Neural progenitor cell (in vitro differentiated cells): ENCODE measurements at regions not wholly inside any gene's neighbourhood (a gene's known extent, or its start where the extent isn't known, plus 50 kb on each side); places are given as distances from the start of the nearest gene placed in this dataset.

Experiments
- DNase-seq: peaks from one replicate; pipeline ENCODE4 v3.0.0-alpha.2; 2016; ENCODE audit warnings: low spot score
- H2AFZ ChIP-seq: fragments of 200-600 bp; sonication (generic); replicated peaks from 2 replicates; pipeline ENCODE4 v1.6.1; 2016; ENCODE audit warnings: antibody characterized with exemption
- H3F3A ChIP-seq: fragments of 200-600 bp; sonication (generic); 2 replicates; pipeline ENCODE4 v1.6.1; 2016; ENCODE audit warnings: antibody characterized with exemption, low read depth
- H3K27ac ChIP-seq: fragments of 200-600 bp; sonication (generic); 2 replicates; pipeline ENCODE4 v1.5.1; 2016; ENCODE audit warnings: mild to moderate bottlenecking
- H3K27me3 ChIP-seq: fragments of 200-600 bp; sonication (generic); 2 replicates; pipeline ENCODE4 v1.6.1; 2016; ENCODE audit warnings: mild to moderate bottlenecking, moderate library complexity
- H3K36me3 ChIP-seq: fragments of 200-600 bp; sonication (generic); 2 replicates; pipeline ENCODE4 v1.5.1; 2016
- H3K4me1 ChIP-seq: fragments of 200-600 bp; sonication (generic); 2 replicates; pipeline ENCODE4 v1.6.1; 2016; ENCODE audit warnings: mixed run types
- H3K4me2 ChIP-seq: fragments of 200-600 bp; sonication (generic); 2 replicates; pipeline ENCODE4 v1.6.1; 2016
- H3K4me3 ChIP-seq: fragments of 200-600 bp; sonication (generic); 2 replicates; pipeline ENCODE4 v1.5.1; 2016
- H3K79me2 ChIP-seq: fragments of 200-600 bp; sonication (generic); 2 replicates; pipeline ENCODE4 v1.6.1; 2016; ENCODE audit warnings: low read depth
- H3K9ac ChIP-seq: fragments of 200-600 bp; sonication (generic); 2 replicates; pipeline ENCODE4 v1.6.1; 2016
- H3K9me3 ChIP-seq: fragments of 200-600 bp; sonication (generic); 2 replicates; pipeline ENCODE4 v1.5.1; 2016; ENCODE audit warnings: low read depth
- H4K20me1 ChIP-seq: fragments of 200-600 bp; sonication (generic); 2 replicates; pipeline ENCODE4 v1.6.1; 2016; ENCODE audit warnings: low read depth
- H3K27ac Mint-ChIP-seq: 3 replicates; pipeline ENCODE4 v1.8.0; 2021; ENCODE audit warnings: mixed read lengths
- H3K27me3 Mint-ChIP-seq: 2 replicates; pipeline ENCODE4 v1.8.0; 2022; ENCODE audit warnings: low read depth, mild to moderate bottlenecking, inconsistent platforms, moderate library complexity, mixed read lengths; ENCODE audit not compliant: insufficient read depth
- H3K36me3 Mint-ChIP-seq: 3 replicates; pipeline ENCODE4 v1.8.0; 2021; ENCODE audit warnings: mixed read lengths
- H3K4me1 Mint-ChIP-seq: 3 replicates; pipeline ENCODE4 v1.8.0; 2021; ENCODE audit warnings: mixed read lengths
- H3K4me3 Mint-ChIP-seq: 3 replicates; pipeline ENCODE4 v1.8.0; 2021; ENCODE audit warnings: mild to moderate bottlenecking, moderate library complexity, mixed read lengths
- H3K9me3 Mint-ChIP-seq: 3 replicates; pipeline ENCODE4 v1.8.0; 2020; ENCODE audit warnings: mixed read lengths
- EZH2 ChIP-seq: fragments of 200-600 bp; sonication (generic); IDR thresholded peaks from 2 replicates; pipeline ENCODE4 v1.6.1; 2017; ENCODE audit warnings: antibody characterized with exemption, mild to moderate bottlenecking, moderate library complexity
- EZH2phosphoT487 ChIP-seq: fragments of 200-600 bp; sonication (generic); IDR thresholded peaks from 2 replicates; pipeline ENCODE4 v1.6.1; 2017; ENCODE audit warnings: antibody characterized with exemption
- TF ChIP-seq, protein P1 (sequence below): fragments of 200-600 bp; sonication (generic); IDR thresholded peaks from 2 replicates; pipeline ENCODE4 v1.5.1; 2017; ENCODE audit warnings: antibody characterized with exemption, mild to moderate bottlenecking

DNA sequence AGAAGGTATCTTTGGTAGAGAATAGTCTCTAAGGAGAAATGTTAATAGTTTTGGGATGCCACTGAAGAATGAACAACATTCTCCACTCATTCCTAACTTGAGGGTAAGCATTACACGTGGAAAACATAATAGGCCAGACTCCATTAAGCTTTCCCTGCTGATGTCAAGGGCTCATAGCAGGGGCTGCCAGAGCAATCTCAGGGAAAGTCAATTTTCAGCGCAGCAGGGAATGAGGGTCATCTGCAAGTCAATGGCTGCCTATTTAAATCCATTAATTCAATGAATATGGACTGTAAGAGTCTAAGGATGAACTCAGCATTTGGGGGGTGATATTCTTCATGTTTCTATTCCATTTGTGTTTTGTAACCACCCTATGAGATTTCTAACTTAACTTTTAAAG lies 144.2 kb upstream of the ARL4C start:
- no peak overlapping the region for H3K4me3 Mint-ChIP-seq
- Histone ChIP-seq H3K79me2 (no peaks in the 10 kb centered on the region), H3K4me1 (peaks cover 4% of the 10 kb centered on the region), H3K27me3 (no peaks in the 10 kb centered on the region), H3K9ac (no peak overlapping the region), H3K9me3 (peaks cover 10% of the 10 kb centered on the region), H3K4me2 (no peak overlapping the region), H2AFZ (no peak overlapping the region), H3K27ac (no peak overlapping the region), H4K20me1 (no peaks in the 10 kb centered on the region), H3K4me3 (no peak overlapping the region), H3K36me3 (no peaks in the 10 kb centered on the region), H3F3A (no peaks in the 10 kb centered on the region)
- H3K9me3 Mint-ChIP-seq = peaks cover 41% of the 10 kb centered on the region
- H3K27ac Mint-ChIP-seq = no peak overlapping the region
- no peaks in the 10 kb centered on the region for H3K27me3 Mint-ChIP-seq
- H3K4me1 Mint-ChIP-seq = peaks cover 8% of the 10 kb centered on the region
- TF ChIP-seq, protein P1, sequence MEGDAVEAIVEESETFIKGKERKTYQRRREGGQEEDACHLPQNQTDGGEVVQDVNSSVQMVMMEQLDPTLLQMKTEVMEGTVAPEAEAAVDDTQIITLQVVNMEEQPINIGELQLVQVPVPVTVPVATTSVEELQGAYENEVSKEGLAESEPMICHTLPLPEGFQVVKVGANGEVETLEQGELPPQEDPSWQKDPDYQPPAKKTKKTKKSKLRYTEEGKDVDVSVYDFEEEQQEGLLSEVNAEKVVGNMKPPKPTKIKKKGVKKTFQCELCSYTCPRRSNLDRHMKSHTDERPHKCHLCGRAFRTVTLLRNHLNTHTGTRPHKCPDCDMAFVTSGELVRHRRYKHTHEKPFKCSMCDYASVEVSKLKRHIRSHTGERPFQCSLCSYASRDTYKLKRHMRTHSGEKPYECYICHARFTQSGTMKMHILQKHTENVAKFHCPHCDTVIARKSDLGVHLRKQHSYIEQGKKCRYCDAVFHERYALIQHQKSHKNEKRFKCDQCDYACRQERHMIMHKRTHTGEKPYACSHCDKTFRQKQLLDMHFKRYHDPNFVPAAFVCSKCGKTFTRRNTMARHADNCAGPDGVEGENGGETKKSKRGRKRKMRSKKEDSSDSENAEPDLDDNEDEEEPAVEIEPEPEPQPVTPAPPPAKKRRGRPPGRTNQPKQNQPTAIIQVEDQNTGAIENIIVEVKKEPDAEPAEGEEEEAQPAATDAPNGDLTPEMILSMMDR = no peak
- TF ChIP-seq EZH2phosphoT487 (no peak), EZH2 (no peak)
- no peak for DNase-seq
- peaks cover 5% of the 10 kb centered on the region for H3K36me3 Mint-ChIP-seq

DNA sequence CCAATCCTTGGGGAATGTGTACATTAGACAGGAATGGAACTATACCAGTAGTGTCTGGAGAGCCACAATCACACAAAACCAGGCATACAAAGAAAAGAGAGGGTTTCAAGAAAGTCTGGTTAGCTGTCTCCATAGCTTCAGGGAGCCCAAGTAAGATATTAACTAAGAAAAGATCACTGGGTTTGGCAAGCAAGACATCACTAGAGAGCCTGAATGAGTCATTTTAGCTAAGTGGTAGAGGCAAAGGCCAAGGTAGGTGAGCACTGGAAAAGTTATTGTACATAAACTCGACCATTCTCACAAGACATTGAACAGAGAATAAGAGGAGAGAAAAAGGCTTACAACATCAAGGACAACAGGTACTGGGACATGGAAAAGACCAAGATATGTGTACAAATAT lies 143.8 kb upstream of the ARL4C start:
- Histone ChIP-seq H3K4me1 (peaks cover 4% of the 10 kb centered on the region), H4K20me1 (no peaks in the 10 kb centered on the region), H3K4me3 (no peak overlapping the region), H2AFZ (no peak overlapping the region), H3K9me3 (peaks cover 10% of the 10 kb centered on the region), H3F3A (no peaks in the 10 kb centered on the region), H3K27me3 (no peaks in the 10 kb centered on the region), H3K27ac (no peak overlapping the region), H3K4me2 (no peak overlapping the region), H3K79me2 (no peaks in the 10 kb centered on the region), H3K9ac (no peak overlapping the region), H3K36me3 (no peaks in the 10 kb centered on the region)
- no peak for DNase-seq
- Mint-ChIP-seq H3K4me3 (no peak overlapping the region), H3K27me3 (no peaks in the 10 kb centered on the region), H3K36me3 (peaks cover 5% of the 10 kb centered on the region), H3K9me3 (peaks cover 45% of the 10 kb centered on the region), H3K4me1 (peaks cover 8% of the 10 kb centered on the region), H3K27ac (no peak overlapping the region)
- TF ChIP-seq, protein P1 = no peak
- TF ChIP-seq EZH2phosphoT487 (no peak), EZH2 (no peak)

DNA sequence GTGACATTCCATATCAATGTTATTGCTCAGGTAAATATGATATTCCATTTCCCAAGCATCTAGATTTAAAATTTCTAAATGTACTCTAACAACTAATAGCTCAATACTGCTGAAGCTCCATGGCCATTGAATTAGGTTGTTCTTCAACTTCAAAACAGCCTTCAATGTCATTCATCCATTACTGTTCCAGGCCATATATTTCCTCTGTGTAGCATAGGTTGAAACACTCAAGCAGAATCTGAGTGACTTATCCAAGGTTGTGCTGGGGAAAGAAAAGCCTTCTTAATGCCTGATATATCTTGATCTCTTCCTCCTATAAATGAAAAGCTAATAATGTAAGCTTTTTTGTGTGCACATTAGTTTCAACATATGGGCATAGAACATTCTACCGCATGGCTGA lies 142.1 kb upstream of the ARL4C start:
- Histone ChIP-seq H3K27ac (no peak overlapping the region), H3K9me3 (peaks cover 10% of the 10 kb centered on the region), H3K4me1 (peaks cover 4% of the 10 kb centered on the region), H3K36me3 (no peaks in the 10 kb centered on the region), H4K20me1 (no peaks in the 10 kb centered on the region), H3F3A (no peaks in the 10 kb centered on the region), H3K79me2 (no peaks in the 10 kb centered on the region), H2AFZ (no peak overlapping the region), H3K9ac (no peak overlapping the region), H3K4me3 (no peak overlapping the region), H3K27me3 (no peaks in the 10 kb centered on the region), H3K4me2 (no peak overlapping the region)
- DNase-seq = no peak
- Mint-ChIP-seq H3K9me3 (peaks cover 44% of the 10 kb centered on the region), H3K36me3 (peaks cover 5% of the 10 kb centered on the region), H3K4me3 (no peak overlapping the region), H3K27me3 (no peaks in the 10 kb centered on the region), H3K27ac (no peak overlapping the region), H3K4me1 (peaks cover 8% of the 10 kb centered on the region)
- TF ChIP-seq EZH2 (no peak), EZH2phosphoT487 (no peak)

DNA sequence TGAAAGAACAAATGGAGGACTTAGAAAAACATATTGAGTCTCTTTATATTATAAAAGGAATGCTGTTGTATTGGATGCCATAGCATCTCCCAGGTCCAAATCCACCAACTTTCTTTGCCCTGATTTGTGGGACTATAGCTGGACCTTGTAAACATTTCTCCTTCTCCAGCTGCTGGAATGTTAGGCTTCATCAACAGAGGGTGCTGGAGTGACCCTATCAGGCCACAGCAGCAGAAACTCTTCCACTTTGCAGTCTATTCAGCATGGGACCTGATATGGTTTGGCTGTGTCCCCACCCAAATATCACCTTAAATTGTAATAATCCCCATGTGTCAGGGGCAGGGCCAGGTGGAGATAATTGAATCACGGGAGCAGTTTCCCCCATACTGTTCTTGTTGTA lies 138.4 kb upstream of the ARL4C start:
- Histone ChIP-seq H3K27ac (no peak overlapping the region), H3K36me3 (no peaks in the 10 kb centered on the region), H3K9ac (no peak overlapping the region), H3K4me3 (no peak overlapping the region), H3K79me2 (no peaks in the 10 kb centered on the region), H3F3A (peaks cover 34% of the 10 kb centered on the region), H3K4me1 (peaks cover 36% of the 10 kb centered on the region), H2AFZ (no peak overlapping the region), H3K27me3 (no peaks in the 10 kb centered on the region), H3K4me2 (no peak overlapping the region), H3K9me3 (no peaks in the 10 kb centered on the region), H4K20me1 (no peaks in the 10 kb centered on the region)
- Mint-ChIP-seq H3K36me3 (peaks cover 2% of the 10 kb centered on the region), H3K4me1 (peaks cover 33% of the 10 kb centered on the region), H3K27ac (no peak overlapping the region), H3K27me3 (no peaks in the 10 kb centered on the region), H3K4me3 (no peak overlapping the region), H3K9me3 (peaks cover 25% of the 10 kb centered on the region)
- DNase-seq = no peak
- TF ChIP-seq EZH2 = no peak
- TF ChIP-seq, protein P1 = no peak
- no peak for TF ChIP-seq EZH2phosphoT487
